HG02798 (cell line): ENCODE measurements at regions not wholly inside any gene's neighbourhood (a gene's known extent, or its start where the extent isn't known, plus 50 kb on each side); places are given as distances from the start of the nearest gene placed in this dataset.

ENCODE experiments used
- ATAC-seq: cut with Tn5 transposase; IDR thresholded peaks from one replicate; pipeline ENCODE4 v1.9.1; 2021; ENCODE audit warnings: mild to moderate bottlenecking; ENCODE audit not compliant: unreplicated experiment, poor library complexity

GRCh38 chr18:46262856-46263255 is 158.7 kb downstream of the HAUS1 start:
- no peak for ATAC-seq

DNA sequence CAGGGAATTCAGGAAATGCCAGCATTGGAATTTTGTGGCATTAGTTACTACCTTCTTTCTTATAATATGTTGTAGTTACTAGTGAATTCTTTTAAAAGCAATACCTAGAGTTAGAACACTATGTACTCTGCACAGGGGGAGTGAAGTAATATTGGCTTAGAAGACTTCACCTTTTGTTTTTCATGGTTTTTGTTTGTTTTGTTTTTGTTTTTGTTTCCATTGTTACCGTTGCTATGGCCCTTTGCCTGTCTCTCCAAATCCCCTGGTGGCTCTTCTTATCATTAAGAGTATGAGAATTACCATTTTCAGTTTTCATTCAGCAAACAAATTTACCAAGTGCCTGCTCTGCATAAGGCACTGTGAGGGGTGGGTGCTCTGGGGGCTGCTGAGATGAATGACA is 160.1 kb downstream of the HAUS1 start:
- ATAC-seq, result peak; percentile 51

DNA sequence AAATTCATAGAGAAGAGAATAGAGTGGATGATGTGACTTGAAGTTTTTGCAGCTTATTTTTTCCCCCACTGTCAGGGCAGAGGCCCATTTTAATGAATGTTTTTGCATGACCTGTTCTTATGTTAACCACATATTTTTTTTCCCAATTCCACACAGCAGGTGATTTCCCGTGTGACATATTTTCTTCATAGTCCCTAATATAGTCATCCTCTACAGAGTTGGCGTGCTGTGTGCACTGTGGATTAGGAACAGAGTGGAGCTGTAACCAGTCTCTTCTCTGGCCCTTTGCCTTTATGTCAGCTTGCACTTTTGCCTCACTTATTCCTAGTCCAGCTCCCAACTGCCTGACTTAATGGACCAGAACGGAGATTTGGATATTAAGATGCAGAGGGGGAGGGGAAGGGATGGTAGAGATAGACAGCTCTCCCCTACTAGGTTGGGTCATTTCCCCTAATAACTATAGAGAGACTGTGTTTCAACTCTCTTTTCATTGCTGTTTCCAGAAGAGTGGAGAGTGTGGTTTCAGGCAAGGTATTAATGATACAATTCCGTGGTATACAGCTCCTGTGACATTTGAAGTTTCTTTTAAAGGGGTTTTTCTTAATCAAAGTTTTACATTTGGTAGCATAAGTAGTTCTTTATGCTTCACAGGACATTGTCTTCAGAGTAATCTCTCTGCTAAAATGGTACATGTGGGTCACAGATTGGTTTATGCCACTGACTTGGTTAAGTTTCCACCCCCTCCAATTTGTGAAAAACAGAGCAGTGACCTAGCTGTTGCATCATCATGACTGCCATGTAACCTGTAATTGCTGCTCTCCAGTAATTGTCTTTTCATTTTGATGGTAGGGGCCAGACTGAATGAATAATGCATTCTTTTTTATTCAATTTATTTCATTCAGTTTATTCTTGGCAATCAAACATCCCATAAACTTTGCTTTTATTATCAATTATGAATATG is 161.3 kb downstream of the HAUS1 start:
- no peak for ATAC-seq

- ATAC-seq, result no peak
These were observed 162.3 kb downstream of the HAUS1 start for GRCh38 chr18:46266473-46266872.

- ATAC-seq, result no peak
These were observed 164.5 kb downstream of the HAUS1 start for GRCh38 chr18:46268671-46269070.

DNA sequence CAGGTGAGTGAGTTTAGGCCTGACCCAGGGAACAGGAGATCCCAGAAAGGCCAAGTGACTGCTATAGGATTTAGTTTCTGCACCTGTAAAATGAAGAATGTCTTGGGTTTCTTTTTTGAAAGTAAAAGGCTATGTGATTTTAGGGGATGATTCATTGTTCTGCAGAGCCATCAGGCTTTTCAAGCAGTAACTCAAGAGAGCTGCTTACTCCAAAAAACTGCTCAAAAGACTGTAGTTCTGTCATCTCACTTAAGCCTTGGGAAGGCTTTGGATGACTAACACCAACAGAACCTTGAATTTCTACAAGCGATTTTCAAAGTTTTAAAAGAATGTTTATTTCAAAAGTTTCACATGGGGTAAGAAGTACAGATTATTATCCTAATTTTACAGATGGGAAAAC is 165.1 kb downstream of the HAUS1 start:
- no peak for ATAC-seq

GRCh38 chr18:46271488-46271887 is 167.3 kb downstream of the HAUS1 start:
- ATAC-seq, result no peak

- ATAC-seq, result no peak
These were observed 169.7 kb downstream of the HAUS1 start for GRCh38 chr18:46273861-46274260.

DNA sequence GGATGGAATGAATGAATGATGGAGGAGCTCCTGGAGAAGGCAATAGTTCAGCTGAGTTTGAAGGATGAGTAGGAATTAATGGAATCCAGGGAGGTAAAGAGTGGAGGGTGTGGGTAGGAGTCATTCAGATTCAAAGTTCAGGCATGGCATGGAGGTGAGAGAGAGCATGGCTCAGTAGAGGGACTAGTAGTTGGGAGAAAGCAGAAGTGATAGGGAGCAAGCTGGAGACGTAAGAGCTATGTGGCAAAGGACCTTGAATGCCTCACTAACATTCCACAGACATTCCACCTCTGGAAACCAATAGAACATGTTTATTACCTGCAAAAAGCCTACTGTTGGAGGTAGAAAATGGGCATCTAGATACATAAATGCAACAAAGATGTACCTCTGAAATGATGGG is 170.1 kb downstream of the HAUS1 start:
- ATAC-seq, result no peak

GRCh38 chr18:46275370-46275769 is 171.2 kb downstream of the HAUS1 start:
- ATAC-seq, result no peak

DNA sequence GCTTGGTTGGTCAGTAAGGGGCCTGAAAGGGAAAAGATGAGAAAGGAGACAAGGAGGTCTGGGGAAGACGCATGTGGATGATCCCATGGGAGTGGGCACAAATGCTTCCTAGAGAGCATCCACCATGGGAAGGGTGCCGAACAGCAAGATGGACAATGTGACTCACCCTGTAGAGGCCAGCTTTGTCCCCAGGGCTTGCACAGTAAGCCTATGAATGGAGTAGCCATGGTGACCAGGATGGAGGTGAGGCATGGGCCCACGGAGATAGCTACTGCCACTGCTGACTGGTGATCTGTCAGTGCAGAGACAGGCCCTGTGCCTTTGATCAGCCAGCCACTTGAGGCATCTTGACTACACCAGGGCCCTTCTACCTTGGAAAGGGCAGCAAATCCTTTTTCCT is 172.6 kb downstream of the HAUS1 start:
- ATAC-seq, result no peak

DNA sequence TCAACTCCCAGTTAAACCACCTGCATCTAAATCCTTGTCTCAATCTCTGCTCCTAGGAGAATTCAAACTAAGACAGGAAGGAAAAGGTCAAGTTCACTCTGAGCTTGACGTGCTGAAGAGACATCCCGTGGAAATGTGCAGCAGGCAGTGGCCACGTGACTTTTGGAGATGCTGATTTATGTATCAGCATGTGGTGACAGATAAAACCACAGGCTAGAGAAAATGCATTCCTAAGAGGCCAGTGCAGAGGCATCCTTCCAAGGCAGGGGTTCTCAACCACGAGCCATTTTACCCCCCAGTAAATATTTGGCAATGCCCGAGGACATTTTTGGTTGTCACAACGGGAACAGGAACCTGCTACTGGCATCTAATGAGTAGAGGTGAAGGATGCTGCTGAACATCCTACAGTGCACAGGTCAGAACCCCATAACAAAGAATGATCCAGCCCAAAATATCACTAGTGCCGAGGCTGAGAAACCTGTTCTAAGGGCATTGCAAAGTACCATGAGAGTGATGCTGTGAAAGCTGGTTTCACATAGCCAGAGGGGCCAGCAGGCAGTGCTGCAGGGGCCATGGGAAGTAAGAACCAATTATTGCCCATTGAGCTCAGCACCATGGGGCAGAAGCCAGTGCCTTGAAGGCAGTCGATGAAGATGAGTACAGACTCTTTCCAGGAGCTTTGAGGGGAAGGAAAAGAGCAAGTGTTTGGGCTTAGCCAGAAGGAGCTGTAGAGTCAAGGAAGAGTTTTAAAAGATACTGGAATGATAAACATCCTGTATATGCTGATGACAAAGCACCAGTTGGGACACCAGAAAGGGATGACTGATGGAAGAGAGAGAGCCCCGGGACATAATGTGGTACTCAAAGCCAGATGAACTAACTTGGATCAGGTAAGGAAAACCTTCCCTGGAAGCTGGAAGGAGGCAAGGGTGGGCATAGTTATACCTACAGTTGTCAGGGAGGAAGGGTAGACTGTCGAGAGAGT is 174.6 kb downstream of the HAUS1 start:
- no peak for ATAC-seq

DNA sequence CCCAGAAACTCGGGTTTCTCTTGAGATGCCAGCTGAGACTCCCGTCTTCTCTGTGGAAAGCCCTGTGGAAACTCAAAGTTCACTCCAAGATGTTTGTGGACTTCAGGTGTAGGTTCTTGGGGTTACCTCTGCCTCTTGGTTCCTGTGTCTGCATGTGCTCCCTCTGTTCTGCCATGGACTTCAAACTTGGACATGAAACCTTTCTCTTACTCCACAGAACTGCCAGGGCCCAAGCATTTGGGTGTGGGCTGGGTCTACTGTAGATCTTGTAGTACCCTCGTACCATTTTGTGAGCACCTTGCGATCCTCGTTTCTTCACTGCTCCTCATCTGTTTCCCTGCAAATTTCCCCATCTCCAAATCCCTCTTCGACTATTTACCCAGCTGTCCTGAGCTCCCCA is 175.5 kb downstream of the HAUS1 start:
- no peak for ATAC-seq

GRCh38 chr18:46281185-46282176 is 177.3 kb downstream of the HAUS1 start:
- ATAC-seq, result peak; percentile 79

- ATAC-seq, result no peak
These were observed 178.0 kb downstream of the HAUS1 start for GRCh38 chr18:46282177-46282570.

DNA sequence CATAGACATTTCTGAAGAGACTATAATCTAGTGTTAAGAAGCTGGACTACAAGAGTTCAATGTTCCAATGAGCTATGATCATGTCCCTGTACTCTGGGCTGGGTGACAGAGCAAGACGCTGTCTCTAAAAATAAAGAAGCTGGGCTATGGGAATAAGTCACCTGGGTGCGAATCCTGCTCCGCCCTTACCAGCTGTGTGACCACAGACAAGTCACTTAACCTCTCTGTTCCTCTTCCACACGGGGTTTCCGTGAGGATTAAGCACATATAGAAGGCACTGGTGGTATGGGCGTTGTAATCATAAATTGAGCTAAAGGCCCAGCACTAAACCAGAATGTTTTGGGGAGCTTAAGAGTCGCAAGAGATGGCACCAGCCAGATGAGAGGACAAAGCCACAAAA is 178.5 kb downstream of the HAUS1 start:
- ATAC-seq, result no peak

- no peak for ATAC-seq
These were observed 179.1 kb downstream of the HAUS1 start for GRCh38 chr18:46283268-46283667.

GRCh38 chr18:46283895-46284295 is 179.7 kb downstream of the HAUS1 start:
- ATAC-seq, result no peak

- ATAC-seq, result no peak
These were observed 185.3 kb downstream of the HAUS1 start for GRCh38 chr18:46289463-46289862.

DNA sequence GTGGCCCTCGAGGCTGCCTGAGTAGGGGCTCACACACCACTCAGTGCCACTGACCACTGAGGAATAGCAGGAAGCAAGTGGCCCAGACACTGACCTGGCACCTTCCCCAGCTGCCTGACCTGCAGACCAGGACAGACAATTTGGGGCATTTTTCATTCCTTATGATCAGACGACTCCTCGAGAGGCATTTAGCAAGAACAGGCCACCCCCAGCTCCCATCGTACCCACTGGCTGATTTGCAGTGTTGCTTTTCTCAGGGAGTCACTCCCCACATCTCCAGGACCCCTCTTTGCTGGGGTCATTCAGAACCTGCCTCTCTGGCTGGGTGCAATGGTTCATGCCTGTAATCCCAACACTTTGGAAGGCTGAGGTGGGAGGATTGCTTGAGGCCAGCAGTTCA is 185.7 kb downstream of the HAUS1 start:
- ATAC-seq, result no peak
